Neutrophil (primary cell): ENCODE measurements at regions not wholly inside any gene's neighbourhood (a gene's known extent, or its start where the extent isn't known, plus 50 kb on each side); places are given as distances from the start of the nearest gene placed in this dataset.

Experiments used
- H3K27ac ChIP-seq: fragments of 200-600 bp; sonication (generic); 2 replicates; pipeline ENCODE4 v1.5.1; 2016; ENCODE audit warnings: mild to moderate bottlenecking, moderate library complexity
- H3K27me3 ChIP-seq: fragments of 200-600 bp; sonication (generic); 2 replicates; pipeline ENCODE4 v1.6.0; 2016; ENCODE audit warnings: mild to moderate bottlenecking
- H3K36me3 ChIP-seq: fragments of 200-600 bp; sonication (generic); 2 replicates; pipeline ENCODE4 v1.5.1; 2017
- H3K4me1 ChIP-seq, 2 experiments: fragments of 200-600 bp in 1 of 2; sonication (generic) in 1 of 2; 1 replicate in 1 of 2; 2 replicates in 1 of 2; pipeline versions ENCODE4 v1.5.1 to v1.6.1; 2013 to 2016; ENCODE audit warnings: low read depth in 1 of 2, low read length in 1 of 2, mild to moderate bottlenecking in 1 of 2, moderate library complexity in 1 of 2; ENCODE audit not compliant: control insufficient read depth in 1 of 2, insufficient read depth in 1 of 2
- H3K4me3 ChIP-seq, 2 experiments: fragments of 200-600 bp in 1 of 2; sonication (generic) in 1 of 2; 1 replicate in 1 of 2; 2 replicates in 1 of 2; pipeline ENCODE4 v1.5.1; 2013 to 2016; ENCODE audit warnings: low read depth in 1 of 2, low read length in 1 of 2, mild to moderate bottlenecking in 1 of 2, moderate library complexity in 1 of 2
- H3K9me3 ChIP-seq: fragments of 200-600 bp; sonication (generic); 2 replicates; pipeline ENCODE4 v1.5.1; 2016
- CTCF ChIP-seq: fragments of 200-600 bp; sonication (generic); IDR thresholded peaks from 2 replicates; pipeline ENCODE4 v1.5.1; 2016; ENCODE audit warnings: antibody characterized with exemption

- no peaks in the 10 kb centered on the region for H3K4me1 ChIP-seq
- no peak overlapping the region for H3K4me3 ChIP-seq
- no peaks in the 10 kb centered on the region for H3K36me3 ChIP-seq
- H3K9me3 ChIP-seq: no peaks in the 10 kb centered on the region
- no peak for TF ChIP-seq CTCF
- no peaks in the 10 kb centered on the region for H3K27me3 ChIP-seq
- no peak overlapping the region for H3K27ac ChIP-seq
Observed at GRCh38 chr14:22411398-22412055, 177.5 kb downstream of the DAD1 start.

GRCh38 chr14:22410497-22410896 lies 178.5 kb downstream of the DAD1 start:
- H3K27ac ChIP-seq: no peak overlapping the region
- no peaks in the 10 kb centered on the region for H3K36me3 ChIP-seq
- no peak for TF ChIP-seq CTCF
- no peaks in the 10 kb centered on the region for H3K4me1 ChIP-seq
- no peaks in the 10 kb centered on the region for H3K27me3 ChIP-seq
- H3K4me3 ChIP-seq: no peak overlapping the region
- H3K9me3 ChIP-seq: no peaks in the 10 kb centered on the region

DNA sequence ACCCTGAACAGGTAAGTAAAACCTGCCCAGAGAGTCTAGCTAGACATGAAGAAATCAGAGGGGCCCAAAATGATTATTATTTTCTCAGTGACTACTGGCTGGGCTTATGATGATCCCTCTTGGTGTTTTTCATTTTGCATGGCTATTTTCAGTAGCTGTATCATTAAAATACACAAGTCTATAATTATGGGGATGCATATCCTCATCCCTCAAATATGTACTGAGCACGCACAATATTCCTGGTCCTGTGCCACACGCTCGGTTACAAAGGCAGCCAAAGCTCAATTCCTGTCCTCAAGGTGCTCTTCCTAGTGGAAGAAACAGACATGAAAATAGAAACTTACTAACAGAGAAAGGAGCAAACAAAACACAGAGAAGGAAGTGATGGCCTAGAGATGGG lies 180.0 kb downstream of the DAD1 start:
- Histone ChIP-seq H3K27ac (no peak overlapping the region), H3K4me1 (no peaks in the 10 kb centered on the region), H3K9me3 (no peaks in the 10 kb centered on the region), H3K27me3 (no peaks in the 10 kb centered on the region), H3K36me3 (no peaks in the 10 kb centered on the region), H3K4me3 (no peak overlapping the region)
- no peak for TF ChIP-seq CTCF

- TF ChIP-seq CTCF: no peak
Observed at GRCh38 chr14:22408547-22408946, 180.5 kb downstream of the DAD1 start.

DNA sequence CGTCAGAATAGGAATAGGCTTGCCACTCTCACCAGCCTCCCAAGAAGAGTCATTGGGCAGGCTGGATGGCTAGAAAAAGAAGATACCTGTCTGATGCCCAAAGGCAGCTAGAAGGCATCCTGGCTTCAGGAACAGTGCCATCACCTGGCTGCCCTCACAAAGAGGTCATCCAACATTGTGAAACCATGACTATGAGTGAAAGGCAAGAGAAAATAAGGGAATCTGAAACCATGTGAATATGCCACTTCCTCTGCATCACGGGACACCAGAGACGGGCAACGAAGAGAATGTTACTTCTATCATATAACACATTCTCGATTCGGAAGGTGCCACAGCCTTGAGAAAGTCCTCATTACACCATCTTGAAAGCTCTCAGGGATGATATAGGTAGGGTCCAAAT lies 182.0 kb downstream of the DAD1 start:
- no peak for TF ChIP-seq CTCF
- H3K4me1 ChIP-seq: no peaks in the 10 kb centered on the region
- no peaks in the 10 kb centered on the region for H3K27me3 ChIP-seq
- no peak overlapping the region for H3K27ac ChIP-seq
- no peak overlapping the region for H3K4me3 ChIP-seq
- H3K36me3 ChIP-seq: no peaks in the 10 kb centered on the region
- no peaks in the 10 kb centered on the region for H3K9me3 ChIP-seq

More at GRCh38 chr14:22408547-22408946, 180.5 kb downstream of the DAD1 start:
- no peaks in the 10 kb centered on the region for H3K27me3 ChIP-seq
- no peaks in the 10 kb centered on the region for H3K36me3 ChIP-seq
- H3K9me3 ChIP-seq: no peaks in the 10 kb centered on the region
- H3K4me1 ChIP-seq: no peaks in the 10 kb centered on the region
- no peak overlapping the region for H3K27ac ChIP-seq
- no peak overlapping the region for H3K4me3 ChIP-seq
